IPS-15b (cell line): ENCODE measurements at regions not wholly inside any gene's neighbourhood (a gene's known extent, or its start where the extent isn't known, plus 50 kb on each side); places are given as distances from the start of the nearest gene placed in this dataset.
"Not testable (repeated sequence)": the region's sequence is repeated elsewhere in the genome, so short reads cannot be mapped to it uniquely, and the experiment has no call there.

ENCODE experiments used
- H3K27me3 ChIP-seq: one replicate; pipeline ENCODE4 v1.6.1; 2013; ENCODE audit warnings: low read length; ENCODE audit not compliant: control insufficient read depth, insufficient read depth
- H3K36me3 ChIP-seq: one replicate; pipeline ENCODE4 v1.6.1; 2013; ENCODE audit warnings: low read length; ENCODE audit not compliant: control insufficient read depth, insufficient read depth
- H3K4me1 ChIP-seq: one replicate; pipeline ENCODE4 v1.6.1; 2013; ENCODE audit warnings: mild to moderate bottlenecking, low read length; ENCODE audit not compliant: control insufficient read depth, insufficient read depth
- H3K4me3 ChIP-seq: one replicate; pipeline ENCODE4 v1.5.1; 2013; ENCODE audit warnings: low read depth, low read length
- H3K9ac ChIP-seq: one replicate; pipeline ENCODE4 v1.6.1; 2013; ENCODE audit warnings: low read depth, mild to moderate bottlenecking, low read length
- H3K9me3 ChIP-seq: one replicate; pipeline ENCODE4 v1.6.1; 2013; ENCODE audit warnings: mild to moderate bottlenecking, low read length; ENCODE audit not compliant: control insufficient read depth, insufficient read depth

GRCh38 chr9:79477241-79477840 lies 94.4 kb upstream of the TLE4 start:
- Histone ChIP-seq H3K9me3 (no peaks in the 10 kb centered on the region), H3K9ac (no peak overlapping the region), H3K27me3 (no peaks in the 10 kb centered on the region), H3K4me1 (peaks cover 7% of the 10 kb centered on the region), H3K4me3 (no peak overlapping the region), H3K36me3 (no peaks in the 10 kb centered on the region)

- peaks cover 7% of the 10 kb centered on the region for H3K4me1 ChIP-seq
- H3K9me3 ChIP-seq: no peaks in the 10 kb centered on the region
- H3K9ac ChIP-seq: no peak overlapping the region
- H3K36me3 ChIP-seq: no peaks in the 10 kb centered on the region
- no peaks in the 10 kb centered on the region for H3K27me3 ChIP-seq
- no peak overlapping the region for H3K4me3 ChIP-seq
Observed at GRCh38 chr9:79477955-79478771, 93.6 kb upstream of the TLE4 start.

- H3K9ac ChIP-seq: no peak overlapping the region
- H3K27me3 ChIP-seq: no peaks in the 10 kb centered on the region
- peaks cover 7% of the 10 kb centered on the region for H3K4me1 ChIP-seq
- H3K4me3 ChIP-seq: no peak overlapping the region
- H3K9me3 ChIP-seq: no peaks in the 10 kb centered on the region
- H3K36me3 ChIP-seq: no peaks in the 10 kb centered on the region
Observed at GRCh38 chr9:79480639-79481038, 91.1 kb upstream of the TLE4 start.

GRCh38 chr9:79481846-79482477 lies 89.8 kb upstream of the TLE4 start:
- H3K4me1 ChIP-seq: peaks cover 7% of the 10 kb centered on the region
- no peaks in the 10 kb centered on the region for H3K36me3 ChIP-seq
- no peak overlapping the region for H3K4me3 ChIP-seq
- no peak overlapping the region for H3K9ac ChIP-seq
- H3K27me3 ChIP-seq: no peaks in the 10 kb centered on the region
- no peaks in the 10 kb centered on the region for H3K9me3 ChIP-seq

DNA sequence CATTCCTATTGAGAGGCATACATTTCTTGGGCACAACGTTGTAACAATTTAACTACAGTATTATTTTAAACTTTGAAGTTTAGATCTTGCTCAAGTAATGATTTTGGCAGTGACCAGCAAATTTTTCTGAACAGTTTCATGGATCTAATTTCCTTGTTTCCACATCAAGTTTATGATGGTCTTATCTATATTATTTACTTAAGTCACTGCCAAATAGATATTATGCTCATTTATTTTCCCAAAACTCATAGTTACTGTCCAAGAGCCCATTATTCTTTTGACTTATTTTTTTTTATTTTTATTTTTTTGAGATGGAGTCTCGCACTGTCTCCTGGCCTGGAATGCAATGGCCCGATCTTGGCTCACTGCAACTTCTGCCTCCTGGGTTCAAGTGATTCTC lies 86.5 kb upstream of the TLE4 start:
- no peaks in the 10 kb centered on the region for H3K36me3 ChIP-seq
- no peaks in the 10 kb centered on the region for H3K27me3 ChIP-seq
- no peak overlapping the region for H3K9ac ChIP-seq

GRCh38 chr9:79489261-79490000 lies 82.3 kb upstream of the TLE4 start:
- Histone ChIP-seq H3K9me3 (no peaks in the 10 kb centered on the region), H3K27me3 (no peaks in the 10 kb centered on the region), H3K9ac (no peak overlapping the region), H3K36me3 (no peaks in the 10 kb centered on the region), H3K4me3 (no peak overlapping the region), H3K4me1 (no peaks in the 10 kb centered on the region)

More for the DNA sequence above, 86.5 kb upstream of the TLE4 start:
- Histone ChIP-seq H3K4me1 (peaks cover 7% of the 10 kb centered on the region), H3K4me3 (no peak overlapping the region), H3K9me3 (no peaks in the 10 kb centered on the region)

DNA sequence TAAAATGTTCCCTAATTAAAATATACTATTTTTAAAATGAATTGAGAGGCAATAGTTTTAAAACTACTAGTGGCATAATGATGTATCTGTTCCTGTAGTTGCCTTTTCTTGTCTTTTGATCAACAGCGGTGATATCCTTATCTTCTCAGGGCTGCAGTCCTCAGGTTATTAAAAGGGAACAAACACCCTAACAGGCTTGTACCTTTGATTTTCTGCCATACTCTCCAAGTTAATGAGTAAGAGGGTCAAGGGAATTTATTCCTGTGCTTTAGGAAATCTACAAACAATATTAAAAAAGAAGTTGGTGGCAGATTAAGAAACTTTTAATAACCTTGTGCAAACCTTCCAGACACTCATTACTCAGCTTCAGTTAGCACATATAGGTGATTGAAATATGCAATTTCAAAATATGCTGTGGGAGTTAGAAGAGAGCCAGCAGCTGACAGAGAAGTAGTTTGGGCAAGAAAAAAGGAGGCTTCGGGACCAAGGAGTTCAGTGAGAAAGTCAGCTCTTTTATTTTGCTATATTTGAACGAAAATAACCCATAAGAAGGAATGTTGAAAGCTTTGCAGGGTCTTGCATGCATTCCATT lies 81.0 kb upstream of the TLE4 start:
- no peaks in the 10 kb centered on the region for H3K4me1 ChIP-seq
- H3K4me3 ChIP-seq: no peak overlapping the region
- H3K36me3 ChIP-seq: no peaks in the 10 kb centered on the region
- no peak overlapping the region for H3K9ac ChIP-seq
- no peaks in the 10 kb centered on the region for H3K9me3 ChIP-seq
- no peaks in the 10 kb centered on the region for H3K27me3 ChIP-seq

GRCh38 chr9:79492092-79493009 lies 79.4 kb upstream of the TLE4 start:
- Histone ChIP-seq H3K9me3 (no peaks in the 10 kb centered on the region), H3K36me3 (no peaks in the 10 kb centered on the region), H3K4me3 (no peak overlapping the region), H3K27me3 (no peaks in the 10 kb centered on the region), H3K4me1 (no peaks in the 10 kb centered on the region), H3K9ac (no peak overlapping the region)

GRCh38 chr9:79500196-79500864 lies 71.4 kb upstream of the TLE4 start:
- H3K9me3 ChIP-seq, H3K9ac ChIP-seq, H3K36me3 ChIP-seq, H3K27me3 ChIP-seq, H3K4me3 ChIP-seq, H3K4me1 ChIP-seq: not testable (repeated sequence)

DNA sequence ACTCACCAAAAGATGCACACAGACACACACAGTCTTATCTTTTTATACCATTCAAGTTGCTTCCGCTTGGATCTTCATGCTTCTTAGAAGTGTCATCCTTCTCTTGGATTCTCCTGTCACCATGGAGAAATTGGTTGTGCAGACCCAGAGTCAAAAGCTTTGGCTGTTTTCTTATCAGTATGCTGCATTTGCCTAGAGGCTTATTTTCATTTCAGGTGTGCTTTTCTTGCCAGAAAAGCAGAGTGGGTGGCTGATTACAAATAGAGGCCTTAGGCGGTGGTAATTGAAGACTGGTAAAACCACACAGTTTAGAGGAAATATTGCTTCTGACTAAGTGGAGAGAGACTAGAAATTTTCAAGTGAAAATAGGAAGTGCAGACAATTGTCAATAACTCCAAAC lies 70.2 kb upstream of the TLE4 start:
- no peaks in the 10 kb centered on the region for H3K4me1 ChIP-seq
- no peak overlapping the region for H3K4me3 ChIP-seq
- no peak overlapping the region for H3K9ac ChIP-seq
- no peaks in the 10 kb centered on the region for H3K9me3 ChIP-seq
- no peaks in the 10 kb centered on the region for H3K36me3 ChIP-seq
- H3K27me3 ChIP-seq: no peaks in the 10 kb centered on the region
